ENCODE measurements at regions not wholly inside any gene's neighbourhood (a gene's known extent, or its start where the extent isn't known, plus 50 kb on each side); places are given as distances from the start of the nearest gene placed in this dataset.
"Not testable (repeated sequence)": the region's sequence is repeated elsewhere in the genome, so short reads cannot be mapped to it uniquely, and the experiment has no call there.

DNA sequence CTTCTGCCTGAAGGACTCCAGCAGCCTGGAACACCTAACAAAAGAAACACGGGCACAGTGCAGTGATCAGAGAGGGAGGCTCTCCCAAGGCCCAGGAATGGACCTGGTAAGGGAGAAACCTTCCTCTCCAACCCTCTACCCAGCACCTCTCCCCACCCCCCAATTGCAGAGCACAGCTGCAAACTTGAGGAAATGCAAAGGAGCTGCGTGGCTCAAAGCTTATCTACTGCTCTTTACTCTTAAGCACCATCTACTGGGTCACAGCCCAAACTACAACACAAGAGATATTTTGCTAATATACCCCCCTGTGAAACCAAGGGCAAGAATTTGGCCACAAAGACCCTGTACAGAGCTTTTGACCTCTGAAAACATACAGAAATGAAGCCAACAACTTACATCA is 328.3 kb downstream of the OXSM start:
- TF ChIP-seq EP300 (IDR thresholded peaks at IDR 0.05) (no peak), POLR2A (IDR thresholded peaks at IDR 0.05) (no peak)
- TF ChIP-seq, protein P1, sequence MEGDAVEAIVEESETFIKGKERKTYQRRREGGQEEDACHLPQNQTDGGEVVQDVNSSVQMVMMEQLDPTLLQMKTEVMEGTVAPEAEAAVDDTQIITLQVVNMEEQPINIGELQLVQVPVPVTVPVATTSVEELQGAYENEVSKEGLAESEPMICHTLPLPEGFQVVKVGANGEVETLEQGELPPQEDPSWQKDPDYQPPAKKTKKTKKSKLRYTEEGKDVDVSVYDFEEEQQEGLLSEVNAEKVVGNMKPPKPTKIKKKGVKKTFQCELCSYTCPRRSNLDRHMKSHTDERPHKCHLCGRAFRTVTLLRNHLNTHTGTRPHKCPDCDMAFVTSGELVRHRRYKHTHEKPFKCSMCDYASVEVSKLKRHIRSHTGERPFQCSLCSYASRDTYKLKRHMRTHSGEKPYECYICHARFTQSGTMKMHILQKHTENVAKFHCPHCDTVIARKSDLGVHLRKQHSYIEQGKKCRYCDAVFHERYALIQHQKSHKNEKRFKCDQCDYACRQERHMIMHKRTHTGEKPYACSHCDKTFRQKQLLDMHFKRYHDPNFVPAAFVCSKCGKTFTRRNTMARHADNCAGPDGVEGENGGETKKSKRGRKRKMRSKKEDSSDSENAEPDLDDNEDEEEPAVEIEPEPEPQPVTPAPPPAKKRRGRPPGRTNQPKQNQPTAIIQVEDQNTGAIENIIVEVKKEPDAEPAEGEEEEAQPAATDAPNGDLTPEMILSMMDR (IDR thresholded peaks at IDR 0.05), result no peak
- no peak for DNase-seq (ENCODE audit: low spot score in 2 of 2)
- WGBS, 2 donors, result 45 to 60% methylated on average over 2 of the region's 2 CpGs

DNA sequence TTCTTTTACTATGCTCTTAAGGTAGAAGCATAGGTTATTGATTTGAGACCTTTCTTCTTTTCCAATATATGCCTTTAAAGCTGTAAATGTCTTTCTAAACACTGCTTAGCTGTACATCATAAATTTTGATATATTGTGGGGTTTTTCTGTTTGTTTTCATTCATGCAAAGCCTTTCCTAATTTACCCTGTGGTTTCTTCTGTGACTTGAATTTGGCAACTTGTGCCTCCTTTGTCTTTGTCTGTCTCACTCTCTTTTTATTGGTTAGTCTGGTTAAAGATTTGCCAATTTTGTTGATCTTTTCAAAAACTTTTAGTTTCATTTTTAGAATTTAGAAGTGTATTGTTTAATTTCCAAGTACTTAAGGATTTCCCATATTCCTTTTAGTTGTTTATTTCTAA is 343.1 kb downstream of the OXSM start:
- no peaks in the 10 kb centered on the region for H3K9me3 ChIP-seq
- no peak for TF ChIP-seq POLR2A (IDR thresholded peaks at IDR 0.05)
- TF ChIP-seq, protein P1 (IDR thresholded peaks at IDR 0.05), result no peak
- no peak for TF ChIP-seq EP300 (IDR thresholded peaks at IDR 0.05)

More for the DNA sequence above, 328.3 kb downstream of the OXSM start:
- H3K4me1 ChIP-seq, result no peaks in the 10 kb centered on the region
- H3K36me3 ChIP-seq, result no peaks in the 10 kb centered on the region
- peaks cover 0 to 8% (median under 1%) of the 10 kb centered on the region in 4 donors for H3K9me3 ChIP-seq
- H3K27me3 ChIP-seq, result no peaks in the 10 kb centered on the region
- no peak overlapping the region for H3K27ac ChIP-seq
- no peak overlapping the region for H3K4me3 ChIP-seq

DNA sequence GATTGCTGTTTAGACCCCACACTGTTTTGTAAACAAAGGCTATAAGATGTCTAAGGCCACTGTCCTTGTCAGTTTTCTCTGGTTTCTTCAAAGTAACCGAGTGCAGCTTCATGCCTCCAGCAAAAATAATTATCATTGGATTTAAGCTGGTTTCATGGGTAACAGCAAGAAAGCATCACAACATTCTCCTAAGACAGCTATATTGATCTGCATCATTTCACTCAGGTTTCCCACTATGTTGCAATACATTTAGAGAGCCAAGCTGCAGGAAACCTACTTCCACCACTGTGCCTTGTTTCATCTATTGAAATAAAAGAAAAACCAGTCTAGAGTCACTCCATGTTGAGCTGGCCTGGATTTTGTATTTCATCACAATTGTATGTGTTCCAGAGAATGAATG is 351.4 kb downstream of the OXSM start:
- DNase-seq (ENCODE audit: low spot score in 2 of 2), result no peak
- H3K4me3 ChIP-seq, result no peak overlapping the region
- H3K4me1 ChIP-seq, result no peaks in the 10 kb centered on the region
- 74 to 78% methylated on average over 1 of the region's 1 CpG for WGBS, 2 donors
- no peak overlapping the region for H3K27ac ChIP-seq
- H3K9me3 ChIP-seq, result peaks cover 0 to 12% (median 2%) of the 10 kb centered on the region in 4 donors
- no peaks in the 10 kb centered on the region for H3K36me3 ChIP-seq
- TF ChIP-seq EP300 (IDR thresholded peaks at IDR 0.05) (no peak), POLR2A (IDR thresholded peaks at IDR 0.05) (no peak)
- TF ChIP-seq, protein P1 (IDR thresholded peaks at IDR 0.05), result no peak
- no peaks in the 10 kb centered on the region for H3K27me3 ChIP-seq

More for the DNA sequence above, 343.1 kb downstream of the OXSM start:
- no peaks in the 10 kb centered on the region for H3K4me1 ChIP-seq
- H3K36me3 ChIP-seq, result no peaks in the 10 kb centered on the region
- no peak overlapping the region for H3K27ac ChIP-seq
- H3K27me3 ChIP-seq, result no peaks in the 10 kb centered on the region
- no peak for DNase-seq (ENCODE audit: low spot score in 2 of 2)
- no peak overlapping the region for H3K4me3 ChIP-seq

DNA sequence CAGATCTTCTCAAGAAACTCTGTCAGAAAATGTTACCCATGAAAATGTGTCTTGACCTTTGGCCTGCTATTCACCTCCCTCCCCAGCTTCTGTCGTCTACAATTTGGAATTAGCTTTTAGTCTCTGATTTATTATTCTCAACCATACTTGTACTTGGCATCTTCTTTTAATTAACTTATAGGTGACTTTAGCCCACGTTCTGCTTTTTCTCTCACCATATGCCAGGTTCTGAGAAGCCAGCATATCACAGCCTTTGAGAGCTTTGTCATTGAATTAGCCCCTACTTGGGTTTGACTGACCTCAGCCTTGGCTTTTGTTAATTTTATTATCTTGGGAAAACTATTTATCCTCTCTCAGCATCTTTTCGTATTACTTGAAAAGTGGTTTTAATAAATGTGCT is 355.9 kb downstream of the OXSM start:
- no peaks in the 10 kb centered on the region for H3K27me3 ChIP-seq
- TF ChIP-seq, protein P1 (IDR thresholded peaks at IDR 0.05), result no peak
- TF ChIP-seq EP300 (IDR thresholded peaks at IDR 0.05) (no peak), POLR2A (IDR thresholded peaks at IDR 0.05) (no peak)
- 54% methylated on average over 3 of the region's 3 CpGs for WGBS, 2 donors
- no peaks in the 10 kb centered on the region for H3K9me3 ChIP-seq
- H3K4me1 ChIP-seq, result no peaks in the 10 kb centered on the region
- DNase-seq (ENCODE audit: low spot score in 2 of 2), result no peak
- H3K27ac ChIP-seq, result no peak overlapping the region
- no peak overlapping the region for H3K4me3 ChIP-seq
- no peaks in the 10 kb centered on the region for H3K36me3 ChIP-seq

DNA sequence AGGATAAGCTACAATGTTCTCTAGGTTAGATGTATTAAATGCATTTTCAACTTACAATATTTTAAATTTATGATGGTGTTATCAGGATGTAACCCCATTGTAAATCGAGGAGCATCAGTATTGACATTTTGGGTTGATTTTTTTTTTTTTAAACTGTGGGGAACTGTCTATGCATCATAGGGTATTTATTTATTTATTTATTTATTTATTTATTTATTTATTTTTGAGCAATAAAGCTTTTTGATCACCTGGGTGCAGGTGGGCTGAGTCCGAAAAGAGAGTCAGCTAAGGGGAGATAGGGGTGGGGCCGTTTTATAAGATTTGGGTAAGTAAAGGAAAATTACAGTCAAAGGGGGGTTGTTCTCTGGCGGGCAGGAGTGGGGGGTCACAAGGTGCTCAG is 367.5 kb downstream of the OXSM start:
- not testable (repeated sequence) for DNase-seq (ENCODE audit: low spot score in 2 of 2); H3K9me3 ChIP-seq; H3K27me3 ChIP-seq; H3K4me3 ChIP-seq; H3K27ac ChIP-seq; H3K36me3 ChIP-seq; H3K4me1 ChIP-seq
- WGBS, 2 donors, result 91 to 94% methylated on average over 4 of the region's 4 CpGs

DNA sequence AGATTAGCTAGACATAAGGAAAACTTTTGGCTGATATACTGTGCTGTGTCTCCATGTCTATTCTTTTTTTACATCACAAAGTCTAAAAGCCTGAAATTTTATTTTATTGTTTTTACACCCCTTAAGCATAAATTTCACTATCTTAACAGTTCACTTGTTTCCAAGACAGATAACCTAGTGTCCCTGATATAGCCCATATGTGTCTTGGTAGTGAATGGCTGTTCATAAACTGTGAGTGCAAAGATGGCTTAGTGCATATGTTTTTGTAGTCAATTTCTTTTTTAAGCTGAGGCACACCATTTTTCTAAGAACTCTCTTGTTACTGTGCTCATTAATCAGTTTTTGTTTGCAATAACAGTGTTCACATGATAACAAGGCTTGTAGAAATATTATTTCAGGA is 381.1 kb downstream of the OXSM start:
- Histone ChIP-seq H3K9me3 (peaks cover 0 to 10% (median 0%) of the 10 kb centered on the region in 4 donors), H3K27me3 (no peaks in the 10 kb centered on the region), H3K36me3 (no peaks in the 10 kb centered on the region), H3K27ac (no peak overlapping the region), H3K4me3 (no peak overlapping the region), H3K4me1 (no peaks in the 10 kb centered on the region)
- TF ChIP-seq EP300 (IDR thresholded peaks at IDR 0.05) (no peak), POLR2A (IDR thresholded peaks at IDR 0.05) (no peak)
- TF ChIP-seq, protein P1 (IDR thresholded peaks at IDR 0.05), result no peak
- no peak for DNase-seq (ENCODE audit: low spot score in 2 of 2)

All from tibial nerve (tissue), 4 donors.